ENCODE measurements at regions not wholly inside any gene's neighbourhood (a gene's known extent, or its start where the extent isn't known, plus 50 kb on each side); places are given as distances from the start of the nearest gene placed in this dataset.

DNA sequence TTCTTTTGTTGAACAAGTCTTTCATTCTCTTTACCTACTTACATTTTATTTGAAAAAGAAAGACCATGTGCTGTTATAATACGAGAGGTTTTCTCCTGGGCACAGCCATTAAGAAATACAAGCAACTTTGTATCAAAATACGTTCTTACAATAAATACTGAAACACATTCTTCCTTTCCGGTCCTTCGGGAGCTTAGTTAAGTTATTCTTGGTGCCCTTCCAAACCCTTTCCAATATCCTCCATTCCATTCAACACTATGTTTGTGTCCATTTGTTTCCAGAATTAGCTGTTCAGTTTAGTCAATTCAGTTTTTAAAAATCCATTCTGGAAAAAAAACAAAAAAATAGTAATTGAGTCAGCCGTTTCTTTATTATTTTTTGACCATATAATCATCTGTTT lies 746.8 kb upstream of the SLC10A2 start:
- H3K4me2 ChIP-seq (ENCODE audit: low read length), result no peak overlapping the region
- TF ChIP-seq, protein P1, sequence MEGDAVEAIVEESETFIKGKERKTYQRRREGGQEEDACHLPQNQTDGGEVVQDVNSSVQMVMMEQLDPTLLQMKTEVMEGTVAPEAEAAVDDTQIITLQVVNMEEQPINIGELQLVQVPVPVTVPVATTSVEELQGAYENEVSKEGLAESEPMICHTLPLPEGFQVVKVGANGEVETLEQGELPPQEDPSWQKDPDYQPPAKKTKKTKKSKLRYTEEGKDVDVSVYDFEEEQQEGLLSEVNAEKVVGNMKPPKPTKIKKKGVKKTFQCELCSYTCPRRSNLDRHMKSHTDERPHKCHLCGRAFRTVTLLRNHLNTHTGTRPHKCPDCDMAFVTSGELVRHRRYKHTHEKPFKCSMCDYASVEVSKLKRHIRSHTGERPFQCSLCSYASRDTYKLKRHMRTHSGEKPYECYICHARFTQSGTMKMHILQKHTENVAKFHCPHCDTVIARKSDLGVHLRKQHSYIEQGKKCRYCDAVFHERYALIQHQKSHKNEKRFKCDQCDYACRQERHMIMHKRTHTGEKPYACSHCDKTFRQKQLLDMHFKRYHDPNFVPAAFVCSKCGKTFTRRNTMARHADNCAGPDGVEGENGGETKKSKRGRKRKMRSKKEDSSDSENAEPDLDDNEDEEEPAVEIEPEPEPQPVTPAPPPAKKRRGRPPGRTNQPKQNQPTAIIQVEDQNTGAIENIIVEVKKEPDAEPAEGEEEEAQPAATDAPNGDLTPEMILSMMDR (IDR thresholded peaks at IDR 0.05; ENCODE audit: low read depth, low read length), result no peak
- H3K79me2 ChIP-seq (ENCODE audit: low read length), result no peaks in the 10 kb centered on the region
- H3K4me3 ChIP-seq (ENCODE audit: low read length), result no peak overlapping the region
- no peaks in the 10 kb centered on the region for H3K27me3 ChIP-seq (ENCODE audit: low read depth, low read length)
- H2AFZ ChIP-seq (ENCODE audit: low read depth, low read length), result no peak overlapping the region
- H3K4me1 ChIP-seq (ENCODE audit: low read length), result no peaks in the 10 kb centered on the region
- H4K20me1 ChIP-seq (ENCODE audit: insufficient read depth, low read length), result no peaks in the 10 kb centered on the region
- no peak overlapping the region for H3K9ac ChIP-seq (ENCODE audit: low read length)
- no peaks in the 10 kb centered on the region for H3K36me3 ChIP-seq (replicated peaks; ENCODE audit: low read depth, low read length)
- H3K27ac ChIP-seq (ENCODE audit: low read length), result no peak overlapping the region
- no peaks in the 10 kb centered on the region for H3K9me3 ChIP-seq (ENCODE audit: insufficient read depth, low read length)

DNA sequence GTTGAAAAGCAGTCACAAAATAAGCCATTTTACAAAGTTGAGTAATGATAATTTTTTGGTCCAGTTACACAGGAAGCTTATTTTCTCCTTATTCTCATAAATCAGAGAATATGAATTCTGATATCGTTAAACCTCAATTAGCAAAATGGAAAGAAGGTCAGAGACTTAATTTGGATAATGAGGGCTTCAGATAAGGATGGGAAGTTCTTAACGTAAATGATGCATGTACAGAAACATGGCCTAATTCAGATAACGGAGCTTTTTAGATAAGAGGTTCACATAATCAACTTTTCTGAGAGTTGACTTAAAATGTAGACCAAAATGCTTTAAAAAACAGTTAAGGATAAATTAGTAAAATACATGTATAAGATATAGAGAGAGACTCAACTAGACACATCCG lies 746.3 kb upstream of the SLC10A2 start:
- H3K9me3 ChIP-seq (ENCODE audit: insufficient read depth, low read length), result no peaks in the 10 kb centered on the region

DNA sequence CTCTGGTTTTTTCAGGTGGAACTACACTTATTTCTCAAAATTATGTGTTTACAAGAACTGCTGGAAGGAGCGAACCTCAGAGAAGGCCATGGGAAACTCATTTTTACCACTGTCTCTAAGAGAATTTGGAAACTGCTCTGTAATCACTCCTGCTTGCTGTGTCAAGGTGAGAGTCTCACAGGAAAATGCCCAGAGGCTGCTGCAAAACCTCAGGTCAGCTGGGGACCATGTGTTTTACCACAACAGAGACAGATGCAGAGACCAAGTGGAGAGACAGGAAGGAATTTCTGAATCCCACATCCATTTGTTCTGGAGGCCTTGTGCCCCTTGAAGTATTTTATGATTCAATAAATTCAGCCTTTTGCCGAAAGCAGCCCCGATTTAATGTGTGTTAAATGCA lies 743.8 kb upstream of the SLC10A2 start:
- H3K27ac ChIP-seq (ENCODE audit: low read length), result no peak overlapping the region
- TF ChIP-seq, protein P1 (IDR thresholded peaks at IDR 0.05; ENCODE audit: low read depth, low read length), result no peak
- no peak for TF ChIP-seq EZH2phosphoT487 (IDR thresholded peaks at IDR 0.05; ENCODE audit: low read depth)
- no peaks in the 10 kb centered on the region for H3K9me3 ChIP-seq (ENCODE audit: insufficient read depth, low read length)
- no peak overlapping the region for H2AFZ ChIP-seq (ENCODE audit: low read depth, low read length)
- no peak overlapping the region for H3K4me3 ChIP-seq (ENCODE audit: low read length)
- no peak overlapping the region for H3K4me2 ChIP-seq (ENCODE audit: low read length)
- H3K27me3 ChIP-seq (ENCODE audit: low read depth, low read length), result no peaks in the 10 kb centered on the region
- H3K4me1 ChIP-seq (ENCODE audit: low read length), result no peaks in the 10 kb centered on the region
- no peaks in the 10 kb centered on the region for H3K36me3 ChIP-seq (replicated peaks; ENCODE audit: low read depth, low read length)
- no peak overlapping the region for H3K9ac ChIP-seq (ENCODE audit: low read length)
- H3K79me2 ChIP-seq (ENCODE audit: low read length), result no peaks in the 10 kb centered on the region
- no peaks in the 10 kb centered on the region for H4K20me1 ChIP-seq (ENCODE audit: insufficient read depth, low read length)

More for the DNA sequence above, 746.3 kb upstream of the SLC10A2 start:
- Histone ChIP-seq H3K79me2 (ENCODE audit: low read length) (no peaks in the 10 kb centered on the region), H2AFZ (ENCODE audit: low read depth, low read length) (no peak overlapping the region), H3K27ac (ENCODE audit: low read length) (no peak overlapping the region), H3K4me2 (ENCODE audit: low read length) (no peak overlapping the region), H3K4me1 (ENCODE audit: low read length) (no peaks in the 10 kb centered on the region), H4K20me1 (ENCODE audit: insufficient read depth, low read length) (no peaks in the 10 kb centered on the region), H3K27me3 (ENCODE audit: low read depth, low read length) (no peaks in the 10 kb centered on the region), H3K4me3 (ENCODE audit: low read length) (no peak overlapping the region), H3K36me3 (replicated peaks; ENCODE audit: low read depth, low read length) (no peaks in the 10 kb centered on the region), H3K9ac (ENCODE audit: low read length) (no peak overlapping the region)
- TF ChIP-seq EZH2phosphoT487 (IDR thresholded peaks at IDR 0.05; ENCODE audit: low read depth), result no peak
- TF ChIP-seq, protein P1 (IDR thresholded peaks at IDR 0.05; ENCODE audit: low read depth, low read length), result no peak

DNA sequence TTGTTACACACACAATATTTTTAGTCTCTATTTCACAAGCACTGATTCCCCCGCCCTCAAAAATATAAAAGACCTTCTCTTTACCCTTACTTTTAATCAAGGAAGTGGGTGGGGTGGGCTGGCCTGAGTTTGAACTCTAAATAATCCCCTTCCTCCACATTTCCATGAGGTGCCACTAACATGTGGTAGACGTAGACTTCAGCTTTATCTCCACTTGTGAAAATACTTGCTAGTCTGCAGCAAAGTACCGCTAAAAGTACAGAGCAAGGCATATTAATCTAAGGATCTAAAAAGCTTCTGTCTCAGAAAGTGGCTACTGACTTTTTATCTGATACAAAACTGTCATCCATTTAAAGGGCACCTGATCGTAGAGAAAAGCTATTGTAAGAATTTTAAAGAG lies 739.6 kb upstream of the SLC10A2 start:
- Histone ChIP-seq H3K4me2 (ENCODE audit: low read length) (no peak overlapping the region), H3K27me3 (ENCODE audit: low read depth, low read length) (no peaks in the 10 kb centered on the region), H3K9me3 (ENCODE audit: insufficient read depth, low read length) (no peaks in the 10 kb centered on the region), H2AFZ (ENCODE audit: low read depth, low read length) (no peak overlapping the region), H3K4me3 (ENCODE audit: low read length) (no peak overlapping the region), H3K9ac (ENCODE audit: low read length) (no peak overlapping the region), H4K20me1 (ENCODE audit: insufficient read depth, low read length) (no peaks in the 10 kb centered on the region), H3K27ac (ENCODE audit: low read length) (no peak overlapping the region), H3K79me2 (ENCODE audit: low read length) (no peaks in the 10 kb centered on the region), H3K4me1 (ENCODE audit: low read length) (no peaks in the 10 kb centered on the region), H3K36me3 (replicated peaks; ENCODE audit: low read depth, low read length) (no peaks in the 10 kb centered on the region)
- TF ChIP-seq, protein P1 (IDR thresholded peaks at IDR 0.05; ENCODE audit: low read depth, low read length), result no peak
- TF ChIP-seq EZH2phosphoT487 (IDR thresholded peaks at IDR 0.05; ENCODE audit: low read depth), result no peak

Data from OCI-LY3 (cell line).